Tibial artery (tissue), 4 donors: ENCODE measurements at regions not wholly inside any gene's neighbourhood (a gene's known extent, or its start where the extent isn't known, plus 50 kb on each side); places are given as distances from the start of the nearest gene placed in this dataset.

Experiments
- DNase-seq, 2 donors: peaks; one replicate each; pipeline ENCODE4 v3.0.0-alpha.2; 2019
- H3K27ac ChIP-seq, 2 donors: fragments of 200-600 bp; sonication (generic) in 1 of 2; 1 replicate in 1 of 2; 2 replicates in 1 of 2; pipeline ENCODE4 v1.5.1; 2018 to 2019; ENCODE audit warnings: mild to moderate bottlenecking in 1 of 2
- H3K27me3 ChIP-seq, 2 donors: fragments of 200-600 bp; sonication (generic) in 1 of 2; one replicate each; pipeline versions ENCODE4 v1.5.1 to v1.6.0; 2016 to 2019
- H3K36me3 ChIP-seq, 3 donors: fragments of 200-600 bp; sonication (generic) in 2 of 3; one replicate each; pipeline ENCODE4 v1.5.1; 2016 to 2019; ENCODE audit warnings: mild to moderate bottlenecking in 2 of 3
- H3K4me1 ChIP-seq, 4 donors: fragments of 200-600 bp; sonication (generic) in 2 of 4; 1 replicate in 3 of 4; 2 replicates in 1 of 4; pipeline ENCODE4 v1.5.1; 2016 to 2019
- H3K4me3 ChIP-seq, 2 donors: fragments of 200-600 bp; sonication (generic) in 1 of 2; 1 replicate in 1 of 2; 2 replicates in 1 of 2; pipeline ENCODE4 v1.5.1; 2018 to 2019; ENCODE audit warnings: mild to moderate bottlenecking in 2 of 2
- H3K9me3 ChIP-seq, 3 donors: fragments of 200-600 bp; sonication (generic) in 1 of 3; one replicate each; pipeline ENCODE4 v1.5.1; 2016 to 2019
- CTCF ChIP-seq, 2 experiments: fragments of 200-600 bp in 1 of 2; fragments of 450-650 bp in 1 of 2; IDR thresholded peaks; one replicate each; pipeline ENCODE4 v1.5.1; 2017 to 2019; ENCODE audit warnings: antibody characterized with exemption in 2 of 2, mild to moderate bottlenecking in 1 of 2, moderate library complexity in 1 of 2
- intact Hi-C: fragments of 100-400 bp; cut with DNase I; formaldehyde crosslinking; loops from one replicate; pipeline ENCODE4 v1.15.0; 2023; ENCODE audit warnings: low total_unique reads

DNA sequence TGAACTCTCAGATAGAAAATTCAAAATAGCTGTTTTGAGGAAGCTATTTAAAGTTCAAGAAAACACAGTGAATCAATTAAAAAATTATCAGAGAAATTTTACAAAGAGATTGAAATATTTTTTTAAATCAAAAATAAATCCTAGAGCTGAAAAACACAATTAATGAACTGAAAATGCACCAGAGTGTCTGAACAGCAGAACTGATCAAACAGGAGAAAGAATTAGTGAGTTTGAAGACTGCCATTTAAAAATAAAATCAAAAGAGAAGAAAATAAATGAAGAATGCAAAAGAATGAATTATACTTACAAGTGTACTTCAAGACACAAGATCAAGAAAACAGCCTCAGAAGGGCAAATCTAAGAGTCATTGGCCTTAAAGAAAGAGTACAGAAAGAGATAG is 1000.2 kb upstream of the ATXN8OS start:
- no peaks in the 10 kb centered on the region for H3K27me3 ChIP-seq
- no peak overlapping the region for H3K4me3 ChIP-seq
- no peak for TF ChIP-seq CTCF (IDR thresholded peaks at IDR 0.05)
- no peaks in the 10 kb centered on the region for H3K4me1 ChIP-seq
- intact Hi-C loops = no loop called here
- no peak overlapping the region for H3K27ac ChIP-seq
- no peak for DNase-seq
- no peaks in the 10 kb centered on the region for H3K36me3 ChIP-seq
- H3K9me3 ChIP-seq = peaks cover 0 to 6% (median 0%) of the 10 kb centered on the region in 3 donors

DNA sequence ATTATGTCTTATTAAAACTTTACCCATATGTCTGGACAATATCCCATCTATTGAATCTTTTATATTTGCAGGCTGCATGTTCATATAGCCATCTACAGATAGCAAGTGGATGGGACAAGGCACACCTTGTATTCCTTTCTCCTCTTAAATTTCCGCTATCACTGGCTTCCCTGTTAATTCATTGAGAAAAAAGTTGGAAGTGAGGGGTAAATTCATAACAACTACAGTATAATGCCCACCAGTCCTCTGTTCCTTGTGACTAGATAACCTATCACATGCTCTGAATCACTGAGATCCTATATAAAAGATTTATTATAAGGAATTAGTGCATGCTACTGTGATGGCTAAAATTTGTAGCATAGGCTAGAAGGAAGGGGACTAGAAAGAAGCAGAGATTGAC is 1005.8 kb upstream of the ATXN8OS start:
- no peak overlapping the region for H3K27ac ChIP-seq
- no peaks in the 10 kb centered on the region for H3K27me3 ChIP-seq
- H3K36me3 ChIP-seq = no peaks in the 10 kb centered on the region
- no peaks in the 10 kb centered on the region for H3K4me1 ChIP-seq
- H3K4me3 ChIP-seq = no peak overlapping the region
- peaks cover 0 to 1% (median 0%) of the 10 kb centered on the region in 3 donors for H3K9me3 ChIP-seq
- TF ChIP-seq CTCF (IDR thresholded peaks at IDR 0.05) = no peak
- no peak for DNase-seq
- intact Hi-C loops = no loop called here

- Histone ChIP-seq H3K4me1 (no peaks in the 10 kb centered on the region), H3K36me3 (no peaks in the 10 kb centered on the region), H3K4me3 (no peak overlapping the region), H3K9me3 (no peaks in the 10 kb centered on the region), H3K27me3 (no peaks in the 10 kb centered on the region), H3K27ac (no peak overlapping the region)
- intact Hi-C loops = no loop called here
- TF ChIP-seq CTCF (IDR thresholded peaks at IDR 0.05) = no peak
- DNase-seq = no peak
Observed at GRCh38 chr13:69094485-69094884, 1013.1 kb upstream of the ATXN8OS start.

DNA sequence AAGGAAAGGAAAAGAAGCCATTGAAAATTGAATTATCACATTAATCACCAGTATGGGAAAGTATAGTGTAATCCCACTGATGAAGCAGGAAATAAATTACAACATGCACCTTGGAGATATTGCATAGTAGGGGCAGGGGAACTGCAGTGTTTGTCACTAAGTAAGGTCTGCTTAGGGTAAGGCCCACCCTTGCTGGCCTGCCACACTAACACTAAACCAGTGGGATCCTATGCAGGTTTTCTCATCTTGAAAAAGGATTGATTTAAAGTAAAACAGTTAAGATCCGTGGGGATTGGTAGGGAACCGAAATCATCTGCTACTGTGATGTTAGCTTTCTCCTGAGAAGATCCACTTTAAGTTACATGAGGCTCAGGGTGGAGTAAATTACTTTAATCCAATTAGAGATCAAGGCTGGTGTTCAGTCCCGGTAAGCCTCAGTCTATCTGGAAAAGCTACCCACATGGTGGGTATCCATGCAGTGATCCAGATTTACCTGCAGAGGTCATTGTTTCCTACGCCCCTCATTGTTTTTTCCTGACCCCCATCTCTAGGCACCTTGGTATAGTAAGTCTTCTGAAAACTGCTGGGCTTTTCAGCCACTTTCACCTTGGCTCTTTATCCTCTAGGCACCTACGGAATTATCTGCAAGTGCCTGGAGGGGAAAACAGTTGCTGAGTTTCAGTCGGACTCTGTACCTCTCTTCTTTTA is 1014.9 kb upstream of the ATXN8OS start:
- no peak overlapping the region for H3K27ac ChIP-seq
- TF ChIP-seq CTCF (IDR thresholded peaks at IDR 0.05) = no peak
- no peaks in the 10 kb centered on the region for H3K36me3 ChIP-seq
- no peak for DNase-seq
- H3K27me3 ChIP-seq = no peaks in the 10 kb centered on the region
- H3K9me3 ChIP-seq = no peaks in the 10 kb centered on the region
- H3K4me1 ChIP-seq = no peaks in the 10 kb centered on the region
- no peak overlapping the region for H3K4me3 ChIP-seq
- intact Hi-C loops = no loop called here

DNA sequence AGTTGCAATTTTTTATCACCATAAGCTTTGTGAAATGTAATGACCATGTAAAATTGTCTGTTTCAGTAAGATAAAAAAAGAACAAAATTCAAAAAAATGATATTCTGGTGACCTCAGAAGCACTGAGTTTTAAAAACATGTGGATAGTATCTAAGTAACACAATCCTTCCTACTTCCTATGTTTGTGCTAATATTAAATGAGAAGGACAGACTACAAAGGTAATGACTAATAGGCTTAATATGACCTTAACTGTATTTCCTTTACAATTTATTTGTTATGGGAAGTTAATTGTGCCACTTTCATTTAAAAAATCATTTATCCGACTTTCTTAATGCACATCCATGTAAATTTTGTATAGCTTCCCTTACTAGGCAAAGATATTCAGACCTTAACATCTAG is 1030.4 kb upstream of the ATXN8OS start:
- no peak for DNase-seq
- H3K9me3 ChIP-seq = no peaks in the 10 kb centered on the region
- H3K36me3 ChIP-seq = no peaks in the 10 kb centered on the region
- no peak overlapping the region for H3K4me3 ChIP-seq
- intact Hi-C loops = no loop called here
- no peaks in the 10 kb centered on the region for H3K4me1 ChIP-seq
- no peaks in the 10 kb centered on the region for H3K27me3 ChIP-seq
- TF ChIP-seq CTCF (IDR thresholded peaks at IDR 0.05) = no peak
- no peak overlapping the region for H3K27ac ChIP-seq
